Panc1 (cell line): ENCODE measurements at regions not wholly inside any gene's neighbourhood (a gene's known extent, or its start where the extent isn't known, plus 50 kb on each side); places are given as distances from the start of the nearest gene placed in this dataset.

Experiments
- ATAC-seq: fragments of 200-7000 bp; cut with Tn5 transposase; 2 replicates; pipeline ENCODE4 v1.9.1; 2020; ENCODE audit warnings: mild to moderate bottlenecking, moderate library complexity
- BruUV-seq: library from RNA; stranded (reverse); fragments of 400-500 nt; replicated peaks from 2 replicates; lab custom pipeline; 2021; lab: Mats Ljungman, UMichigan
- CTCF ChIA-PET: fragments of 300-600 bp; sonication (Branson Sonifier 250); formaldehyde crosslinking; loops from one replicate; lab custom pipeline; 2022; ENCODE audit warnings: antibody characterized with exemption; lab: Charles Lee
- POLR2A ChIA-PET: fragments of 300-600 bp; sonication (Branson Sonifier 250); formaldehyde crosslinking; loops from one replicate; lab custom pipeline; 2022; ENCODE audit warnings: antibody characterized with exemption; lab: Charles Lee
- DNase-seq: peaks from one replicate; pipeline ENCODE4 v3.0.0-alpha.2; 2010; ENCODE audit warnings: low read depth, low spot score
- H3K27ac ChIP-seq: 2 replicates; pipeline ENCODE4 v1.5.1; 2011; ENCODE audit warnings: mild to moderate bottlenecking, low read length, inconsistent platforms
- H3K27me3 ChIP-seq: fragments of 200-500 bp; sonication (Bioruptor generic); 2 replicates; pipeline ENCODE4 v1.6.0; 2014; ENCODE audit warnings: low read length, inconsistent platforms; ENCODE audit not compliant: control insufficient read depth, insufficient read depth
- H3K36me3 ChIP-seq: fragments of 200-500 bp; sonication (Bioruptor generic); 2 replicates; pipeline ENCODE4 v1.5.1; 2014; ENCODE audit warnings: inconsistent platforms, mild to moderate bottlenecking, low read length, moderate library complexity; ENCODE audit not compliant: control insufficient read depth, insufficient read depth
- H3K4me1 ChIP-seq: 2 replicates; pipeline ENCODE4 v1.5.1; 2011; ENCODE audit warnings: inconsistent platforms, mild to moderate bottlenecking, low read length, moderate library complexity; ENCODE audit not compliant: control insufficient read depth, insufficient read depth
- H3K4me3 ChIP-seq, 2 experiments: 2 replicates each; pipeline ENCODE4 v1.5.1; 2011 to 2012; ENCODE audit warnings: low read depth in 2 of 2, low read length in 2 of 2, mild to moderate bottlenecking in 2 of 2, inconsistent platforms in 1 of 2, moderate library complexity in 1 of 2
- H3K9me3 ChIP-seq: fragments of 200-500 bp; sonication (Bioruptor generic); 2 replicates; pipeline ENCODE4 v1.5.1; 2014; ENCODE audit warnings: low read depth, mild to moderate bottlenecking, inconsistent platforms, low read length, moderate library complexity; ENCODE audit not compliant: control insufficient read depth, insufficient read depth
- CTCF ChIP-seq: fragments of 450-650 bp; IDR thresholded peaks from 2 replicates; pipeline ENCODE4 v1.5.1; 2017; ENCODE audit warnings: mild to moderate bottlenecking
- POLR2AphosphoS5 ChIP-seq: IDR thresholded peaks from 2 replicates; pipeline ENCODE4 v1.6.1; 2012; ENCODE audit warnings: mild to moderate bottlenecking, low read depth, low read length, moderate library complexity
- REST ChIP-seq, 2 experiments: IDR thresholded peaks; 2 replicates each; pipeline ENCODE4 v1.6.1; 2011 to 2012; ENCODE audit warnings: low read depth in 2 of 2, control low read depth in 1 of 2, low read length in 1 of 2, mild to moderate bottlenecking in 1 of 2, moderate library complexity in 1 of 2; ENCODE audit not compliant: insufficient read depth in 1 of 2
- SIN3A ChIP-seq: IDR thresholded peaks from 2 replicates; pipeline ENCODE4 v1.6.1; 2012; ENCODE audit warnings: low read depth, mild to moderate bottlenecking, low read length, moderate library complexity, borderline replicate concordance; ENCODE audit not compliant: insufficient read depth
- TCF7L2 ChIP-seq: IDR thresholded peaks from 2 replicates; pipeline ENCODE4 v1.6.1; 2011; ENCODE audit warnings: mild to moderate bottlenecking, low read depth, low read length, inconsistent platforms
- in situ Hi-C: cut with HindIII; loops from 2 replicates; pipeline ENCODE4 v1.10.0; 2016; ENCODE audit warnings: low sequenced_read_pairs, low pct_unique_long_range_greater_than_20kb
- intact Hi-C: fragments of 100-400 bp; cut with micrococcal nuclease; formaldehyde crosslinking; loops from one replicate; pipeline ENCODE4 v1.10.0; 2022; ENCODE audit not compliant: unreplicated experiment

GRCh38 chr5:57102905-57103255, 71.0 kb upstream of the GPBP1 start:
- ChIA-PET POLR2A (no interaction called here), CTCF (no interaction called here)
- H3K4me3 ChIP-seq, result no peak overlapping the region
- H3K36me3 ChIP-seq, result no peaks in the 10 kb centered on the region
- intact Hi-C loops, result no loop called here
- H3K4me1 ChIP-seq, result no peaks in the 10 kb centered on the region
- in situ Hi-C loops, result no loop called here
- no peaks in the 10 kb centered on the region for H3K9me3 ChIP-seq
- TF ChIP-seq SIN3A, result no peak
- no peak for TF ChIP-seq POLR2AphosphoS5
- no peak for TF ChIP-seq CTCF
- no peak for TF ChIP-seq TCF7L2
- no peak for TF ChIP-seq REST (IDR thresholded peaks at IDR 0.05; ENCODE audit: insufficient read depth in 1 of 2, low read depth in 2 of 2, low read length in 1 of 2)
- H3K27ac ChIP-seq, result no peak overlapping the region
- BruUV-seq, result no TSS peak
- ATAC-seq, result no peak
- no peak for DNase-seq
- no peaks in the 10 kb centered on the region for H3K27me3 ChIP-seq

GRCh38 chr5:57103317-57103907, 70.4 kb upstream of the GPBP1 start:
- POLR2A ChIA-PET, result no interaction called here
- Histone ChIP-seq H3K36me3 (no peaks in the 10 kb centered on the region), H3K27ac (no peak overlapping the region), H3K9me3 (no peaks in the 10 kb centered on the region), H3K4me1 (no peaks in the 10 kb centered on the region), H3K4me3 (no peak overlapping the region), H3K27me3 (no peaks in the 10 kb centered on the region)
- ATAC-seq (no peak), DNase-seq (no peak)
- TF ChIP-seq SIN3A, result no peak
- TF ChIP-seq POLR2AphosphoS5, result no peak
- CTCF ChIA-PET, result no interaction called here
- no TSS peak for BruUV-seq
- in situ Hi-C loops, result no loop called here
- intact Hi-C loops, result no loop called here

GRCh38 chr5:57106661-57107060, 67.2 kb upstream of the GPBP1 start:
- Histone ChIP-seq H3K9me3 (no peaks in the 10 kb centered on the region), H3K27ac (no peak overlapping the region), H3K4me1 (no peaks in the 10 kb centered on the region), H3K4me3 (no peak overlapping the region), H3K27me3 (no peaks in the 10 kb centered on the region), H3K36me3 (no peaks in the 10 kb centered on the region)
- no peak for DNase-seq
- in situ Hi-C loops, result no loop called here
- no TSS peak for BruUV-seq
- ChIA-PET POLR2A (no interaction called here), CTCF (interaction anchor here (0.7 kb wide), 1 partner anchor 652 kb away, joined by 5 read pairs; no protein-coding TSS in a partner anchor)
- intact Hi-C loops, result no loop called here
- no peak for ATAC-seq
- TF ChIP-seq REST (IDR thresholded peaks at IDR 0.05; ENCODE audit: insufficient read depth in 1 of 2, low read depth in 2 of 2, low read length in 1 of 2) (no peak), TCF7L2 (no peak), POLR2AphosphoS5 (no peak), SIN3A (no peak), CTCF (no peak)
